OCI-LY7 (cell line): ENCODE measurements at regions not wholly inside any gene's neighbourhood (a gene's known extent, or its start where the extent isn't known, plus 50 kb on each side); places are given as distances from the start of the nearest gene placed in this dataset.

Experiments
- BruUV-seq: library from RNA; stranded (reverse); fragments of 400-500 nt; replicated peaks from 2 replicates; lab custom pipeline; 2021; lab: Mats Ljungman, UMichigan
- CTCF ChIA-PET: fragments of 300-600 bp; sonication (Branson Sonifier 250); formaldehyde crosslinking; loops from one replicate; lab custom pipeline; 2022; ENCODE audit warnings: antibody characterized with exemption; ENCODE audit not compliant: unreplicated experiment; lab: Charles Lee
- POLR2A ChIA-PET: fragments of 300-600 bp; sonication (Branson Sonifier 250); formaldehyde crosslinking; loops from one replicate; lab custom pipeline; 2022; ENCODE audit warnings: antibody characterized with exemption; lab: Charles Lee
- DNase-seq: peaks from one replicate; pipeline ENCODE4 v3.0.0-alpha.2; 2015; ENCODE audit warnings: low spot score
- H2AFZ ChIP-seq: fragments of 200-600 bp; sonication (generic), shearing (Covaris generic); 2 replicates; pipeline ENCODE4 v1.6.1; 2014; ENCODE audit warnings: mild to moderate bottlenecking, antibody characterized with exemption, low read length, moderate library complexity
- H3K27ac ChIP-seq: fragments of 200-600 bp; sonication (generic); 2 replicates; pipeline ENCODE4 v1.5.1; 2014; ENCODE audit warnings: mixed run types, low read depth, mild to moderate bottlenecking, moderate library complexity, low read length, inconsistent platforms; ENCODE audit not compliant: poor library complexity, severe bottlenecking
- H3K36me3 ChIP-seq: fragments of 200-600 bp; sonication (generic); 2 replicates; pipeline ENCODE4 v1.6.1; 2014; ENCODE audit warnings: mild to moderate bottlenecking, antibody characterized with exemption, low read length, moderate library complexity, mixed read lengths; ENCODE audit not compliant: insufficient read depth
- H3K4me1 ChIP-seq: fragments of 200-600 bp; sonication (generic); 2 replicates; pipeline ENCODE4 v1.5.1; 2014; ENCODE audit warnings: mild to moderate bottlenecking, low read length; ENCODE audit not compliant: insufficient read depth, poor library complexity, severe bottlenecking
- H3K4me2 ChIP-seq: fragments of 200-600 bp; sonication (generic); 2 replicates; pipeline ENCODE4 v1.6.1; 2014; ENCODE audit warnings: mild to moderate bottlenecking, low read length
- H3K4me3 ChIP-seq: fragments of 200-600 bp; sonication (generic); 2 replicates; pipeline ENCODE4 v1.5.1; 2014; ENCODE audit warnings: mild to moderate bottlenecking, low read depth, low read length; ENCODE audit not compliant: poor library complexity, severe bottlenecking
- H3K79me2 ChIP-seq: fragments of 200-600 bp; sonication (generic); 2 replicates; pipeline ENCODE4 v1.6.1; 2016; ENCODE audit warnings: low read depth, mild to moderate bottlenecking, low read length, moderate library complexity, mixed read lengths; ENCODE audit not compliant: insufficient read depth
- H3K9me2 ChIP-seq: fragments of 200-600 bp; sonication (generic); 2 replicates; pipeline ENCODE4 v1.6.1; 2016; ENCODE audit warnings: mild to moderate bottlenecking, low read length, mixed read lengths; ENCODE audit not compliant: insufficient read depth
- H3K9me3 ChIP-seq: fragments of 200-600 bp; sonication (generic); 2 replicates; pipeline ENCODE4 v1.6.1; 2014; ENCODE audit warnings: mild to moderate bottlenecking, mixed run types, low read length, mixed read lengths
- H4K20me1 ChIP-seq: fragments of 200-600 bp; sonication (generic); 2 replicates; pipeline ENCODE4 v1.6.1; 2014; ENCODE audit warnings: mild to moderate bottlenecking, antibody characterized with exemption, low read length, moderate library complexity, mixed read lengths; ENCODE audit not compliant: insufficient read depth
- EZH2phosphoT487 ChIP-seq: fragments of 200-600 bp; sonication (generic); IDR thresholded peaks from 2 replicates; pipeline ENCODE4 v1.6.1; 2018; ENCODE audit warnings: low read depth, borderline replicate concordance, mild to moderate bottlenecking, mixed run types, antibody characterized with exemption, low read length, moderate library complexity, mixed read lengths
- intact Hi-C: fragments of 100-400 bp; cut with micrococcal nuclease; formaldehyde crosslinking; loops from one replicate; pipeline ENCODE4 v1.10.0; 2022; ENCODE audit not compliant: unreplicated experiment
- TF ChIP-seq, protein P1 (sequence below): fragments of 200-600 bp; sonication (generic); conservative IDR thresholded peaks from 2 replicates; pipeline ENCODE4 v1.5.1; 2014; ENCODE audit warnings: mild to moderate bottlenecking, antibody characterized with exemption, low read length, moderate library complexity, mixed read lengths

GRCh38 chr7:7044806-7045205 lies 137.5 kb upstream of the C1GALT1 start:
- no peaks in the 10 kb centered on the region for H3K79me2 ChIP-seq
- H2AFZ ChIP-seq: no peak overlapping the region
- no peaks in the 10 kb centered on the region for H4K20me1 ChIP-seq
- DNase-seq: no peak
- intact Hi-C loops: no loop called here
- H3K36me3 ChIP-seq: no peaks in the 10 kb centered on the region
- no peak overlapping the region for H3K4me2 ChIP-seq
- no peaks in the 10 kb centered on the region for H3K9me2 ChIP-seq
- BruUV-seq: no TSS peak
- no peak for TF ChIP-seq EZH2phosphoT487
- TF ChIP-seq, protein P1, sequence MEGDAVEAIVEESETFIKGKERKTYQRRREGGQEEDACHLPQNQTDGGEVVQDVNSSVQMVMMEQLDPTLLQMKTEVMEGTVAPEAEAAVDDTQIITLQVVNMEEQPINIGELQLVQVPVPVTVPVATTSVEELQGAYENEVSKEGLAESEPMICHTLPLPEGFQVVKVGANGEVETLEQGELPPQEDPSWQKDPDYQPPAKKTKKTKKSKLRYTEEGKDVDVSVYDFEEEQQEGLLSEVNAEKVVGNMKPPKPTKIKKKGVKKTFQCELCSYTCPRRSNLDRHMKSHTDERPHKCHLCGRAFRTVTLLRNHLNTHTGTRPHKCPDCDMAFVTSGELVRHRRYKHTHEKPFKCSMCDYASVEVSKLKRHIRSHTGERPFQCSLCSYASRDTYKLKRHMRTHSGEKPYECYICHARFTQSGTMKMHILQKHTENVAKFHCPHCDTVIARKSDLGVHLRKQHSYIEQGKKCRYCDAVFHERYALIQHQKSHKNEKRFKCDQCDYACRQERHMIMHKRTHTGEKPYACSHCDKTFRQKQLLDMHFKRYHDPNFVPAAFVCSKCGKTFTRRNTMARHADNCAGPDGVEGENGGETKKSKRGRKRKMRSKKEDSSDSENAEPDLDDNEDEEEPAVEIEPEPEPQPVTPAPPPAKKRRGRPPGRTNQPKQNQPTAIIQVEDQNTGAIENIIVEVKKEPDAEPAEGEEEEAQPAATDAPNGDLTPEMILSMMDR: no peak
- no peaks in the 10 kb centered on the region for H3K4me1 ChIP-seq
- ChIA-PET CTCF (no interaction called here), POLR2A (no interaction called here)
- H3K27ac ChIP-seq: no peak overlapping the region
- H3K9me3 ChIP-seq: no peaks in the 10 kb centered on the region
- H3K4me3 ChIP-seq: no peak overlapping the region

GRCh38 chr7:7048213-7048612 lies 134.1 kb upstream of the C1GALT1 start:
- Histone ChIP-seq H3K27ac (no peak overlapping the region), H3K4me3 (no peak overlapping the region), H3K79me2 (no peaks in the 10 kb centered on the region), H2AFZ (no peak overlapping the region), H3K9me2 (0 out of 2 replicates have a peak, but pooled peaks cover 2% of the 10 kb centered on the region), H3K36me3 (no peaks in the 10 kb centered on the region), H4K20me1 (no peaks in the 10 kb centered on the region), H3K4me1 (peaks cover 4% of the 10 kb centered on the region), H3K4me2 (no peak overlapping the region), H3K9me3 (no peaks in the 10 kb centered on the region)
- DNase-seq: no peak
- POLR2A ChIA-PET: no interaction called here
- CTCF ChIA-PET: no interaction called here
- intact Hi-C loops: no loop called here
- no TSS peak for BruUV-seq
- TF ChIP-seq EZH2phosphoT487: no peak
- TF ChIP-seq, protein P1: no peak

- POLR2A ChIA-PET: interaction anchor here (0.9 to 1.0 kb wide), 2 partner anchors 19 to 39 kb away, joined by 3 to 4 read pairs; no protein-coding TSS in a partner anchor
- BruUV-seq: no TSS peak
- H3K4me2 ChIP-seq: 0 out of 2 replicates have a peak overlapping the region, but pooled peaks have one; percentile 39
- no peak overlapping the region for H3K4me3 ChIP-seq
- H4K20me1 ChIP-seq: no peaks in the 10 kb centered on the region
- no peaks in the 10 kb centered on the region for H3K9me3 ChIP-seq
- DNase-seq: peak; percentile 17
- no peaks in the 10 kb centered on the region for H3K36me3 ChIP-seq
- H2AFZ ChIP-seq: peak overlapping the region; percentile 61; the same call in 1 of the 2 replicates
- peaks cover 4% of the 10 kb centered on the region for H3K4me1 ChIP-seq
- no peak overlapping the region for H3K27ac ChIP-seq
- TF ChIP-seq, protein P1: no peak
- TF ChIP-seq EZH2phosphoT487: no peak
- CTCF ChIA-PET: no interaction called here
- H3K9me2 ChIP-seq: 0 out of 2 replicates have a peak, but pooled peaks cover 2% of the 10 kb centered on the region
- intact Hi-C loops: no loop called here
- no peaks in the 10 kb centered on the region for H3K79me2 ChIP-seq
Measured at GRCh38 chr7:7051206-7051877, 131.0 kb upstream of the C1GALT1 start.
